Endothelial cell of umbilical vein (primary cell): ENCODE measurements at regions not wholly inside any gene's neighbourhood (a gene's known extent, or its start where the extent isn't known, plus 50 kb on each side); places are given as distances from the start of the nearest gene placed in this dataset.

Experiments used
- EZH2 ChIP-seq: IDR thresholded peaks from 2 replicates; pipeline ENCODE4 v1.6.1; 2012; ENCODE audit warnings: borderline replicate concordance, low read depth, mild to moderate bottlenecking, moderate library complexity, low read length, inconsistent platforms; ENCODE audit not compliant: severe bottlenecking
- JUN ChIP-seq: IDR thresholded peaks from 2 replicates; pipeline ENCODE4 v1.6.1; 2011; ENCODE audit warnings: borderline replicate concordance, low read depth; ENCODE audit not compliant: insufficient read length, insufficient read depth
- MYC ChIP-seq: IDR thresholded peaks from one replicate; pipeline ENCODE4 v1.6.1; 2011; ENCODE audit warnings: mild to moderate bottlenecking, low read depth, low read length
- POLR2A ChIP-seq: IDR thresholded peaks from 2 replicates; pipeline ENCODE4 v1.6.1; 2012; ENCODE audit warnings: low read depth, mild to moderate bottlenecking, control low read depth, low read length
- POLR2AphosphoS5 ChIP-seq: IDR thresholded peaks from 2 replicates; pipeline ENCODE4 v1.6.1; 2012; ENCODE audit warnings: low read depth, mild to moderate bottlenecking, control low read depth, low read length, moderate library complexity; ENCODE audit not compliant: insufficient read depth
- TF ChIP-seq, protein P1 (sequence below), 2 donors: IDR thresholded peaks; 1 replicate in 1 of 2; 2 replicates in 1 of 2; pipeline ENCODE4 v1.5.1; 2011; ENCODE audit warnings: low read length in 2 of 2, mild to moderate bottlenecking in 2 of 2, moderate library complexity in 2 of 2, control low read depth in 1 of 2, inconsistent platforms in 1 of 2, low read depth in 1 of 2; ENCODE audit not compliant: insufficient read depth in 1 of 2; ENCODE audit errors: extremely low read depth in 1 of 2
- TF ChIP-seq, protein P2 (sequence below): IDR thresholded peaks from 2 replicates; pipeline ENCODE4 v1.6.1; 2011; ENCODE audit not compliant: insufficient read depth, insufficient read length

GRCh38 chr10:21292763-21293517 lies 232.5 kb downstream of the SKIDA1 start:
- TF ChIP-seq, protein P1, sequence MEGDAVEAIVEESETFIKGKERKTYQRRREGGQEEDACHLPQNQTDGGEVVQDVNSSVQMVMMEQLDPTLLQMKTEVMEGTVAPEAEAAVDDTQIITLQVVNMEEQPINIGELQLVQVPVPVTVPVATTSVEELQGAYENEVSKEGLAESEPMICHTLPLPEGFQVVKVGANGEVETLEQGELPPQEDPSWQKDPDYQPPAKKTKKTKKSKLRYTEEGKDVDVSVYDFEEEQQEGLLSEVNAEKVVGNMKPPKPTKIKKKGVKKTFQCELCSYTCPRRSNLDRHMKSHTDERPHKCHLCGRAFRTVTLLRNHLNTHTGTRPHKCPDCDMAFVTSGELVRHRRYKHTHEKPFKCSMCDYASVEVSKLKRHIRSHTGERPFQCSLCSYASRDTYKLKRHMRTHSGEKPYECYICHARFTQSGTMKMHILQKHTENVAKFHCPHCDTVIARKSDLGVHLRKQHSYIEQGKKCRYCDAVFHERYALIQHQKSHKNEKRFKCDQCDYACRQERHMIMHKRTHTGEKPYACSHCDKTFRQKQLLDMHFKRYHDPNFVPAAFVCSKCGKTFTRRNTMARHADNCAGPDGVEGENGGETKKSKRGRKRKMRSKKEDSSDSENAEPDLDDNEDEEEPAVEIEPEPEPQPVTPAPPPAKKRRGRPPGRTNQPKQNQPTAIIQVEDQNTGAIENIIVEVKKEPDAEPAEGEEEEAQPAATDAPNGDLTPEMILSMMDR (IDR thresholded peaks at IDR 0.05; ENCODE audit: extremely low read depth in 1 of 2, insufficient read depth in 1 of 2, low read depth in 1 of 2, low read length in 2 of 2) = no peak
- no peak for TF ChIP-seq POLR2A
- no peak for TF ChIP-seq JUN
- TF ChIP-seq POLR2AphosphoS5 = no peak
- TF ChIP-seq EZH2 = no peak
- TF ChIP-seq, protein P2, sequence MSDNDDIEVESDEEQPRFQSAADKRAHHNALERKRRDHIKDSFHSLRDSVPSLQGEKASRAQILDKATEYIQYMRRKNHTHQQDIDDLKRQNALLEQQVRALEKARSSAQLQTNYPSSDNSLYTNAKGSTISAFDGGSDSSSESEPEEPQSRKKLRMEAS = no peak
- TF ChIP-seq MYC = no peak
